ENCODE measurements at regions not wholly inside any gene's neighbourhood (a gene's known extent, or its start where the extent isn't known, plus 50 kb on each side); places are given as distances from the start of the nearest gene placed in this dataset.

GRCh38 chr9:81375187-81376100 is 313.9 kb downstream of the TLE1 start:
- Mint-ChIP-seq H3K4me1 (ENCODE audit: low read depth) (no peaks in the 10 kb centered on the region), H3K4me3 (no peak overlapping the region)
- ATAC-seq (ENCODE audit: poor library complexity) = no peak

DNA sequence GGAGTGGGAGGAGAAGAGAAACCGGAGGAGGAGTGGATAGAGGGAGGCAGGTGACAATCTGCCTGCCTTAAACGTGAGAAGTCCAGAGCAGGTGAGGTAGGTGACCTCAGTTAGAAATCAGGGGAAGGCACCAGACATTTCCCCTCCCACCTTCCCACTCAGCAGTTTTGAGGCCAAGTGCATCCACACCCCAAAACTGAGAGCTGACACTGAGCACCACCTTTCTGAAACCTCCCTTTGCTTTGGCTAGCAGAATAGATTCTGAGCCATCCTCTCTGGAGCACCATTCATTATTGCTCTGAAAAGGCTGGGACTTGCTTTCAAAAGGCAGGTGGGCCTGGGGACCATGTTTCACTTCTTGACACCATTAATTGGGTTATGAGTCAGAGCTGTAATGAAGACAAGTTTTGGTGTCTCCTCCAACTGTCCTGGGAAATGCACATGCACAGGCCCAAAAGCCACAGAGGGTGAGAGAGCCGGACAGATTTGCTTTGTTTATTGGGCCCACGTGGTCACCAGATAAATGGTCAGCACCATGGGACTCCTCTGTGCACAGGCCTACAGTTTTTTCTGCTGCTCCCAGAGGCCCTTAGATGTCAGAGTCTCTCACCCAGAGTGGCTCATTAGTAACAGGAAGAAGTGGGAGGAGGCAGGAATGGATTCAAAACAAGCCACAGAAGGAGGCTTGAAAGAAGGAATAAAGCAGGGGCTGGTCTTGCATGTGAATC is 314.7 kb downstream of the TLE1 start:
- H3K27ac Mint-ChIP-seq = no peak overlapping the region
- Histone ChIP-seq H3K4me3 (ENCODE audit: low read length) (no peak overlapping the region), H3K36me3 (ENCODE audit: insufficient read depth, low read length) (no peaks in the 10 kb centered on the region), H3K27me3 (ENCODE audit: control insufficient read depth in 1 of 2, insufficient read depth in 2 of 2, low read length in 2 of 2) (no peaks in the 10 kb centered on the region), H3K9me3 (ENCODE audit: control insufficient read depth in 1 of 2, insufficient read depth in 1 of 2, low read length in 2 of 2) (peaks cover 0 to 6% of the 10 kb centered on the region in 2 experiments), H3K4me1 (ENCODE audit: insufficient read depth, low read length) (no peaks in the 10 kb centered on the region), H3K27ac (ENCODE audit: low read depth in 1 of 2, low read length in 2 of 2) (no peak overlapping the region)
- H3K36me3 Mint-ChIP-seq (ENCODE audit: low read depth) = no peaks in the 10 kb centered on the region
- intact Hi-C loops (cut with DNase I, micrococcal nuclease) = no loop called here
- no peaks in the 10 kb centered on the region for H3K9me3 Mint-ChIP-seq
- ChIA-PET POLR2A (no interaction called here), CTCF (no interaction called here)
- no peak for ATAC-seq (ENCODE audit: poor library complexity)
- no peak for DNase-seq
- H3K27me3 Mint-ChIP-seq = no peaks in the 10 kb centered on the region
- no peaks in the 10 kb centered on the region for H3K4me1 Mint-ChIP-seq (ENCODE audit: low read depth)
- H3K4me3 Mint-ChIP-seq = no peak overlapping the region
- TF ChIP-seq, protein P1, sequence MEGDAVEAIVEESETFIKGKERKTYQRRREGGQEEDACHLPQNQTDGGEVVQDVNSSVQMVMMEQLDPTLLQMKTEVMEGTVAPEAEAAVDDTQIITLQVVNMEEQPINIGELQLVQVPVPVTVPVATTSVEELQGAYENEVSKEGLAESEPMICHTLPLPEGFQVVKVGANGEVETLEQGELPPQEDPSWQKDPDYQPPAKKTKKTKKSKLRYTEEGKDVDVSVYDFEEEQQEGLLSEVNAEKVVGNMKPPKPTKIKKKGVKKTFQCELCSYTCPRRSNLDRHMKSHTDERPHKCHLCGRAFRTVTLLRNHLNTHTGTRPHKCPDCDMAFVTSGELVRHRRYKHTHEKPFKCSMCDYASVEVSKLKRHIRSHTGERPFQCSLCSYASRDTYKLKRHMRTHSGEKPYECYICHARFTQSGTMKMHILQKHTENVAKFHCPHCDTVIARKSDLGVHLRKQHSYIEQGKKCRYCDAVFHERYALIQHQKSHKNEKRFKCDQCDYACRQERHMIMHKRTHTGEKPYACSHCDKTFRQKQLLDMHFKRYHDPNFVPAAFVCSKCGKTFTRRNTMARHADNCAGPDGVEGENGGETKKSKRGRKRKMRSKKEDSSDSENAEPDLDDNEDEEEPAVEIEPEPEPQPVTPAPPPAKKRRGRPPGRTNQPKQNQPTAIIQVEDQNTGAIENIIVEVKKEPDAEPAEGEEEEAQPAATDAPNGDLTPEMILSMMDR (IDR thresholded peaks at IDR 0.05) = no peak

More at GRCh38 chr9:81375187-81376100, 313.9 kb downstream of the TLE1 start:
- ChIA-PET CTCF (no interaction called here), POLR2A (no interaction called here)
- H3K27me3 ChIP-seq (ENCODE audit: control insufficient read depth in 1 of 2, insufficient read depth in 2 of 2, low read length in 2 of 2) = no peaks in the 10 kb centered on the region
- no peak overlapping the region for H3K4me3 ChIP-seq (ENCODE audit: low read length)
- no peaks in the 10 kb centered on the region for H3K9me3 Mint-ChIP-seq
- H3K27ac Mint-ChIP-seq = no peak overlapping the region
- DNase-seq = no peak
- intact Hi-C loops (cut with DNase I, micrococcal nuclease) = no loop called here
- peaks cover 0 to 6% of the 10 kb centered on the region in 2 experiments for H3K9me3 ChIP-seq (ENCODE audit: control insufficient read depth in 1 of 2, insufficient read depth in 1 of 2, low read length in 2 of 2)
- H3K4me1 ChIP-seq (ENCODE audit: insufficient read depth, low read length) = no peaks in the 10 kb centered on the region
- H3K27me3 Mint-ChIP-seq = no peaks in the 10 kb centered on the region
- H3K36me3 Mint-ChIP-seq (ENCODE audit: low read depth) = no peaks in the 10 kb centered on the region
- no peaks in the 10 kb centered on the region for H3K36me3 ChIP-seq (ENCODE audit: insufficient read depth, low read length)
- TF ChIP-seq, protein P1 (IDR thresholded peaks at IDR 0.05) = no peak
- H3K27ac ChIP-seq (ENCODE audit: low read depth in 1 of 2, low read length in 2 of 2) = no peak overlapping the region

DNA sequence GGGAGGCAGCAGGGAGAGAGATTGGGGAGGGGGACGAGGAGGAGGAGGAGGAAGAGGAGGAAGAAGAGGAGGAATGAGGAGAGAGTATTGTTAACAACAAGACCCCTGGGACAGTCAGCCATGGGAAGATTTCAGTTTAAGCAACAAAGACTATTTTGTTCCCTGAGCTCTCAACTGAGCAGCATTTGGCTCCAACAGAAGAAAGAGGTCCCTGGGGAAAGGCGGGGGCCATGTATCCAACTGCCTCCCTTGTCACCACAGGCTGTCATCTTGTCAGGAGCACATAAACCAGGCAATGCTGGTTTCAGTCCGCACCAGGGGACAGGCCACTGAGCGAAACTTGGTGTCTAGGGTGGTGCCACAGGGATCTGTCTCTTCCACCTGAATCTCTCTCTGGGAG is 316.1 kb downstream of the TLE1 start:
- Histone ChIP-seq H3K4me3 (ENCODE audit: low read length) (no peak overlapping the region), H3K4me1 (ENCODE audit: insufficient read depth, low read length) (no peaks in the 10 kb centered on the region), H3K27ac (ENCODE audit: low read depth in 1 of 2, low read length in 2 of 2) (no peak overlapping the region), H3K36me3 (ENCODE audit: insufficient read depth, low read length) (no peaks in the 10 kb centered on the region), H3K27me3 (ENCODE audit: control insufficient read depth in 1 of 2, insufficient read depth in 2 of 2, low read length in 2 of 2) (no peaks in the 10 kb centered on the region), H3K9me3 (ENCODE audit: control insufficient read depth in 1 of 2, insufficient read depth in 1 of 2, low read length in 2 of 2) (peaks cover 0 to 6% of the 10 kb centered on the region in 2 experiments)
- no peak overlapping the region for H3K27ac Mint-ChIP-seq
- intact Hi-C loops (cut with DNase I, micrococcal nuclease) = no loop called here
- H3K9me3 Mint-ChIP-seq = peaks cover 3% of the 10 kb centered on the region
- ATAC-seq (ENCODE audit: poor library complexity) (no peak), DNase-seq (no peak)
- ChIA-PET CTCF (no interaction called here), POLR2A (no interaction called here)
- no peak overlapping the region for H3K4me3 Mint-ChIP-seq
- H3K36me3 Mint-ChIP-seq (ENCODE audit: low read depth) = no peaks in the 10 kb centered on the region
- H3K27me3 Mint-ChIP-seq = no peaks in the 10 kb centered on the region
- TF ChIP-seq, protein P1 (IDR thresholded peaks at IDR 0.05) = no peak
- no peaks in the 10 kb centered on the region for H3K4me1 Mint-ChIP-seq (ENCODE audit: low read depth)

Measured in CD4-positive, alpha-beta T cell (primary cell).